ENCODE measurements at regions not wholly inside any gene's neighbourhood (a gene's known extent, or its start where the extent isn't known, plus 50 kb on each side); places are given as distances from the start of the nearest gene placed in this dataset.

DNA sequence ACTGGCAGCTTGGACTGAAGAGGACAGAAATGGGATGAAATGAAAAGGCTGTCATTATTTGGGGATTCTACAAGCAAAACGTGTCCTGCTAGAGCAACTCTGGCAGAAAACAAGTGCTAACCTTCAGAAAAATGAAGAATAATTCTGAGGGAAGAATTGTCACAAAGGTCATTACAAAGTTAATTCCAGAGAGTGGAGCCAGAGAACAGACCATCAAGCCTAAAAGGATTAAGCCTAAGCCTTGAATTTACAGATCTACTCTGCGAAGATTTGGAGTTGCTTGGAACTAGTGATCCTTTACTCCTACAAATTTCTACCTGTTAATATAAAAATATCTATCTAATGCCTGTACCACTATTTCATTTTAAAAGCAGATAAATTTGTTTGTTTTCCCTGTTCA lies 1077.3 kb upstream of the CNTN5 start:
- Histone ChIP-seq H3K27ac (ENCODE audit: low read depth, low read length) (no peak overlapping the region), H3K4me1 (ENCODE audit: control insufficient read depth, low read length) (no peaks in the 10 kb centered on the region), H3K36me3 (ENCODE audit: control insufficient read depth, low read length) (no peaks in the 10 kb centered on the region), H3K9me3 (ENCODE audit: control insufficient read depth, insufficient read depth, low read length) (no peaks in the 10 kb centered on the region), H3F3A (ENCODE audit: control insufficient read depth, insufficient read depth) (no peaks in the 10 kb centered on the region), H3K27me3 (ENCODE audit: control insufficient read depth, low read length) (no peaks in the 10 kb centered on the region), H3K4me3 (ENCODE audit: low read length) (no peak overlapping the region), H3K79me2 (ENCODE audit: control insufficient read depth, low read length) (no peaks in the 10 kb centered on the region), H4K20me1 (ENCODE audit: control insufficient read depth, insufficient read depth, low read depth, low read length) (no peaks in the 10 kb centered on the region), H3K9me2 (replicated peaks; ENCODE audit: control insufficient read depth, low read length) (no peaks in the 10 kb centered on the region), H3K4me2 (ENCODE audit: low read length) (no peak overlapping the region)
- no peak for TF ChIP-seq EZH2phosphoT487 (IDR thresholded peaks at IDR 0.05; ENCODE audit: borderline replicate concordance, low read length)
- TF ChIP-seq CTCF (IDR thresholded peaks at IDR 0.05; ENCODE audit: low read depth, low read length, poor library complexity, severe bottlenecking), result no peak

DNA sequence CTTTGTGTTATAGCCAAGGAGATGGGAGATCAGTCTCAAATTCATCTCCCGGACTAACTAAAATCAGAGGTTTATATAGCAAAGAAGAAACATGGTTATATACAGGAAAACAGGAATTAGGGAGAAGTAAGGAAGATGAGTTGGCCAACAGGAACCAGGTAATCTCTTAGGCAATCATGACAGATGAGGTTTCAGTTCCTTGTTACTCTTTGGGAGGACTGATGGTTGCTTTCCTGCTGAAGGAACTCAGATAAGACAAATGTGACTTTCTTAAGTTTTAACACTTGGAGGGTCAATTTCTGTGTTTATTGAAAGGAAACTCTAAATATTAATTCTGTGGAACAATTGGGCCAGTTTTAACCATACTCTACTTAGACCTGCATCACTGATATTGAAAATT lies 1072.0 kb upstream of the CNTN5 start:
- no peaks in the 10 kb centered on the region for H4K20me1 ChIP-seq (ENCODE audit: control insufficient read depth, insufficient read depth, low read depth, low read length)
- no peak overlapping the region for H3K4me3 ChIP-seq (ENCODE audit: low read length)
- H3K36me3 ChIP-seq (ENCODE audit: control insufficient read depth, low read length), result no peaks in the 10 kb centered on the region
- H3K27me3 ChIP-seq (ENCODE audit: control insufficient read depth, low read length), result no peaks in the 10 kb centered on the region
- no peaks in the 10 kb centered on the region for H3K9me2 ChIP-seq (replicated peaks; ENCODE audit: control insufficient read depth, low read length)
- H3K4me1 ChIP-seq (ENCODE audit: control insufficient read depth, low read length), result no peaks in the 10 kb centered on the region
- H3K79me2 ChIP-seq (ENCODE audit: control insufficient read depth, low read length), result no peaks in the 10 kb centered on the region
- no peaks in the 10 kb centered on the region for H3F3A ChIP-seq (ENCODE audit: control insufficient read depth, insufficient read depth)
- no peaks in the 10 kb centered on the region for H3K9me3 ChIP-seq (ENCODE audit: control insufficient read depth, insufficient read depth, low read length)
- H3K27ac ChIP-seq (ENCODE audit: low read depth, low read length), result no peak overlapping the region
- H3K4me2 ChIP-seq (ENCODE audit: low read length), result no peak overlapping the region
- TF ChIP-seq EZH2phosphoT487 (IDR thresholded peaks at IDR 0.05; ENCODE audit: borderline replicate concordance, low read length) (no peak), CTCF (IDR thresholded peaks at IDR 0.05; ENCODE audit: low read depth, low read length, poor library complexity, severe bottlenecking) (no peak)

DNA sequence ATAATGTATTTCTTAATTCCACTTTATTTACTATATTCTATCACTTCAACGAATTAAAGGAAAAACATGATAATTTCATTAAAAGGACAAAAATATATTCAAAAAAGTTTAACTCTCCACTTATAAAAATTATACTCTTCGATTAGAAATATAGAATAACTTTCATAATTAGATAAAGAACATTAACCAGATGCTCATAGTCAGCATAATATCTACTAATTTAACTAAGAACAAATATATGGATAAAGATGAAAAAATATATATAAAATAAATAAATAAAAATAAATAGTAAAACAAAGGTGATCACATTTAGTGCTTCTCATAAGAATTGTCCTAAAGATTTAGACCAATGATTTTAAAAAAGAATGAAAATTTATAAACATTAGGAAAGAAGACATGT lies 1065.2 kb upstream of the CNTN5 start:
- no peaks in the 10 kb centered on the region for H3K9me2 ChIP-seq (replicated peaks; ENCODE audit: control insufficient read depth, low read length)
- no peak overlapping the region for H3K27ac ChIP-seq (ENCODE audit: low read depth, low read length)
- H3K79me2 ChIP-seq (ENCODE audit: control insufficient read depth, low read length), result no peaks in the 10 kb centered on the region
- H3K4me1 ChIP-seq (ENCODE audit: control insufficient read depth, low read length), result no peaks in the 10 kb centered on the region
- no peak overlapping the region for H3K4me2 ChIP-seq (ENCODE audit: low read length)
- H3F3A ChIP-seq (ENCODE audit: control insufficient read depth, insufficient read depth), result no peaks in the 10 kb centered on the region
- no peaks in the 10 kb centered on the region for H3K36me3 ChIP-seq (ENCODE audit: control insufficient read depth, low read length)
- no peaks in the 10 kb centered on the region for H3K27me3 ChIP-seq (ENCODE audit: control insufficient read depth, low read length)
- no peak overlapping the region for H3K4me3 ChIP-seq (ENCODE audit: low read length)
- no peak for TF ChIP-seq CTCF (IDR thresholded peaks at IDR 0.05; ENCODE audit: low read depth, low read length, poor library complexity, severe bottlenecking)
- TF ChIP-seq EZH2phosphoT487 (IDR thresholded peaks at IDR 0.05; ENCODE audit: borderline replicate concordance, low read length), result no peak
- no peaks in the 10 kb centered on the region for H4K20me1 ChIP-seq (ENCODE audit: control insufficient read depth, insufficient read depth, low read depth, low read length)
- no peaks in the 10 kb centered on the region for H3K9me3 ChIP-seq (ENCODE audit: control insufficient read depth, insufficient read depth, low read length)

GRCh38 chr11:97956904-97957303 lies 1063.8 kb upstream of the CNTN5 start:
- H3K4me1 ChIP-seq (ENCODE audit: control insufficient read depth, low read length), result no peaks in the 10 kb centered on the region
- H3F3A ChIP-seq (ENCODE audit: control insufficient read depth, insufficient read depth), result no peaks in the 10 kb centered on the region
- H3K36me3 ChIP-seq (ENCODE audit: control insufficient read depth, low read length), result no peaks in the 10 kb centered on the region
- H3K9me2 ChIP-seq (replicated peaks; ENCODE audit: control insufficient read depth, low read length), result no peaks in the 10 kb centered on the region
- no peaks in the 10 kb centered on the region for H3K9me3 ChIP-seq (ENCODE audit: control insufficient read depth, insufficient read depth, low read length)
- no peak overlapping the region for H3K27ac ChIP-seq (ENCODE audit: low read depth, low read length)
- H3K4me3 ChIP-seq (ENCODE audit: low read length), result no peak overlapping the region
- no peaks in the 10 kb centered on the region for H4K20me1 ChIP-seq (ENCODE audit: control insufficient read depth, insufficient read depth, low read depth, low read length)
- no peak overlapping the region for H3K4me2 ChIP-seq (ENCODE audit: low read length)
- no peaks in the 10 kb centered on the region for H3K27me3 ChIP-seq (ENCODE audit: control insufficient read depth, low read length)
- TF ChIP-seq EZH2phosphoT487 (IDR thresholded peaks at IDR 0.05; ENCODE audit: borderline replicate concordance, low read length) (no peak), CTCF (IDR thresholded peaks at IDR 0.05; ENCODE audit: low read depth, low read length, poor library complexity, severe bottlenecking) (no peak)
- no peaks in the 10 kb centered on the region for H3K79me2 ChIP-seq (ENCODE audit: control insufficient read depth, low read length)
